Upper lobe of left lung (tissue), 4 donors: ENCODE measurements at regions not wholly inside any gene's neighbourhood (a gene's known extent, or its start where the extent isn't known, plus 50 kb on each side); places are given as distances from the start of the nearest gene placed in this dataset.

Source experiments
- POLR2A ChIP-seq, 4 donors: fragments of 450-650 bp; IDR thresholded peaks; one replicate each; pipeline ENCODE4 v1.5.1; 2016 to 2017; ENCODE audit warnings: antibody characterized with exemption in 4 of 4, mild to moderate bottlenecking in 2 of 4
- POLR2AphosphoS5 ChIP-seq, 2 donors: sonication (generic); formaldehyde crosslinking; IDR thresholded peaks; one replicate each; pipeline ENCODE4 v1.5.1; 2017; ENCODE audit warnings: antibody characterized with exemption in 2 of 2
- TF ChIP-seq, protein P1 (sequence below), 6 experiments: fragments of 450-650 bp in 4 of 6; fragments of 200-600 bp in 2 of 6; sonication (generic) in 2 of 6; IDR thresholded peaks; one replicate each; pipeline ENCODE4 v1.5.1; 2016 to 2019; ENCODE audit warnings: antibody characterized with exemption in 6 of 6

GRCh38 chr6:167507376-167507945, 182.6 kb downstream of the TTLL2 start:
- TF ChIP-seq POLR2AphosphoS5 (IDR thresholded peaks at IDR 0.05), result no peak
- no peak for TF ChIP-seq POLR2A (IDR thresholded peaks at IDR 0.05)
- TF ChIP-seq, protein P1, sequence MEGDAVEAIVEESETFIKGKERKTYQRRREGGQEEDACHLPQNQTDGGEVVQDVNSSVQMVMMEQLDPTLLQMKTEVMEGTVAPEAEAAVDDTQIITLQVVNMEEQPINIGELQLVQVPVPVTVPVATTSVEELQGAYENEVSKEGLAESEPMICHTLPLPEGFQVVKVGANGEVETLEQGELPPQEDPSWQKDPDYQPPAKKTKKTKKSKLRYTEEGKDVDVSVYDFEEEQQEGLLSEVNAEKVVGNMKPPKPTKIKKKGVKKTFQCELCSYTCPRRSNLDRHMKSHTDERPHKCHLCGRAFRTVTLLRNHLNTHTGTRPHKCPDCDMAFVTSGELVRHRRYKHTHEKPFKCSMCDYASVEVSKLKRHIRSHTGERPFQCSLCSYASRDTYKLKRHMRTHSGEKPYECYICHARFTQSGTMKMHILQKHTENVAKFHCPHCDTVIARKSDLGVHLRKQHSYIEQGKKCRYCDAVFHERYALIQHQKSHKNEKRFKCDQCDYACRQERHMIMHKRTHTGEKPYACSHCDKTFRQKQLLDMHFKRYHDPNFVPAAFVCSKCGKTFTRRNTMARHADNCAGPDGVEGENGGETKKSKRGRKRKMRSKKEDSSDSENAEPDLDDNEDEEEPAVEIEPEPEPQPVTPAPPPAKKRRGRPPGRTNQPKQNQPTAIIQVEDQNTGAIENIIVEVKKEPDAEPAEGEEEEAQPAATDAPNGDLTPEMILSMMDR (IDR thresholded peaks at IDR 0.05), result no peak
